Cardiac muscle cell (in vitro differentiated cells and primary cell): ENCODE measurements at regions not wholly inside any gene's neighbourhood (a gene's known extent, or its start where the extent isn't known, plus 50 kb on each side); places are given as distances from the start of the nearest gene placed in this dataset.
"Not testable (repeated sequence)": the region's sequence is repeated elsewhere in the genome, so short reads cannot be mapped to it uniquely, and the experiment has no call there.

Experiments used
- DNase-seq, 2 donors: peaks; one replicate each; pipeline versions ENCODE4 v3.0.0 to v3.0.0-alpha.2; 2010 to 2017; ENCODE audit warnings: low read depth in 1 of 2, low spot score in 1 of 2
- H3K27ac ChIP-seq: fragments of 200-600 bp; sonication (generic); 2 replicates; pipeline ENCODE4 v1.5.1; 2016
- H3K27me3 ChIP-seq: fragments of 200-600 bp; sonication (generic); 2 replicates; pipeline ENCODE4 v1.6.0; 2016; ENCODE audit warnings: control low read depth
- H3K36me3 ChIP-seq: fragments of 200-600 bp; sonication (generic); 2 replicates; pipeline ENCODE4 v1.5.1; 2016; ENCODE audit warnings: control low read depth
- H3K4me1 ChIP-seq: fragments of 200-600 bp; sonication (generic); 2 replicates; pipeline ENCODE4 v1.8.1; 2017; ENCODE audit warnings: low read depth, mild to moderate bottlenecking, mixed run types
- H3K4me3 ChIP-seq: fragments of 200-600 bp; sonication (generic); 2 replicates; pipeline ENCODE4 v1.5.1; 2016; ENCODE audit warnings: mild to moderate bottlenecking
- H3K9me3 ChIP-seq: fragments of 200-600 bp; sonication (generic); 2 replicates; pipeline ENCODE4 v1.5.1; 2017; ENCODE audit warnings: low read depth, mild to moderate bottlenecking, control low read depth
- CTCF ChIP-seq: IDR thresholded peaks from 2 replicates; pipeline ENCODE4 v1.5.1; 2012; ENCODE audit warnings: low read depth, mild to moderate bottlenecking, low read length

- Histone ChIP-seq H3K27ac (peak overlapping the region; percentile 71), H3K9me3 (no peaks in the 10 kb centered on the region), H3K36me3 (no peaks in the 10 kb centered on the region), H3K4me1 (peaks cover 43% of the 10 kb centered on the region), H3K4me3 (no peak overlapping the region), H3K27me3 (no peaks in the 10 kb centered on the region)
- TF ChIP-seq CTCF = no peak
- DNase-seq = peak in 1 of 2 donors; percentile 13
These were observed 155.1 kb upstream of the TMEM229A start for GRCh38 chr7:124187962-124188361.

- H3K4me1 ChIP-seq = peaks cover 14% of the 10 kb centered on the region
- no peak overlapping the region for H3K27ac ChIP-seq
- H3K4me3 ChIP-seq = no peak overlapping the region
- TF ChIP-seq CTCF = no peak
- DNase-seq = no peak
- H3K27me3 ChIP-seq = no peaks in the 10 kb centered on the region
- no peaks in the 10 kb centered on the region for H3K9me3 ChIP-seq
- no peaks in the 10 kb centered on the region for H3K36me3 ChIP-seq
These were observed 150.8 kb upstream of the TMEM229A start for GRCh38 chr7:124183649-124184048.

- Histone ChIP-seq H3K36me3 (no peaks in the 10 kb centered on the region), H3K27me3 (no peaks in the 10 kb centered on the region), H3K4me3 (no peak overlapping the region), H3K4me1 (no peaks in the 10 kb centered on the region), H3K9me3 (no peaks in the 10 kb centered on the region), H3K27ac (no peak overlapping the region)
- DNase-seq = no peak
- TF ChIP-seq CTCF = no peak
These were observed 146.8 kb upstream of the TMEM229A start for GRCh38 chr7:124179641-124180040.

- Histone ChIP-seq H3K4me3 (no peak overlapping the region), H3K9me3 (no peaks in the 10 kb centered on the region), H3K36me3 (no peaks in the 10 kb centered on the region), H3K27ac (no peak overlapping the region), H3K27me3 (no peaks in the 10 kb centered on the region), H3K4me1 (no peaks in the 10 kb centered on the region)
- DNase-seq = no peak
- no peak for TF ChIP-seq CTCF
These were observed 145.0 kb upstream of the TMEM229A start for GRCh38 chr7:124177891-124178290.

GRCh38 chr7:124171812-124172211, 138.9 kb upstream of the TMEM229A start:
- not testable (repeated sequence) for H3K9me3 ChIP-seq, H3K27ac ChIP-seq, H3K27me3 ChIP-seq, DNase-seq, H3K4me1 ChIP-seq, H3K36me3 ChIP-seq, H3K4me3 ChIP-seq

GRCh38 chr7:124171068-124171467, 138.2 kb upstream of the TMEM229A start:
- peak; percentile 21 for TF ChIP-seq CTCF
- Histone ChIP-seq H3K4me3 (no peak overlapping the region), H3K27me3 (no peaks in the 10 kb centered on the region), H3K27ac (no peak overlapping the region), H3K9me3 (no peaks in the 10 kb centered on the region), H3K4me1 (no peaks in the 10 kb centered on the region), H3K36me3 (no peaks in the 10 kb centered on the region)
- DNase-seq = peak; percentile 14 to 53
